Right ventricle myocardium inferior (tissue), 1 donor: ENCODE measurements at regions not wholly inside any gene's neighbourhood (a gene's known extent, or its start where the extent isn't known, plus 50 kb on each side); places are given as distances from the start of the nearest gene placed in this dataset.
"Not testable (repeated sequence)": the region's sequence is repeated elsewhere in the genome, so short reads cannot be mapped to it uniquely, and the experiment has no call there.

ENCODE experiments used
- ATAC-seq: fragments of 200-7000 bp; cut with Tn5 transposase; one replicate; pipeline ENCODE4 v1.9.1; 2020; ENCODE audit warnings: mild to moderate bottlenecking, moderate library complexity
- DNase-seq: peaks from one replicate; pipeline ENCODE4 v3.0.0; 2021; ENCODE audit errors: missing footprints
- intact Hi-C: fragments of 100-400 bp; cut with DNase I; formaldehyde crosslinking; loops from one replicate; pipeline ENCODE4 v1.11.0; 2022
- donor health status: DM: no; HTN: yes; CAD: no; lungs with severe emphysema.

- DNase-seq (no peak), ATAC-seq (no peak)
Observed at GRCh38 chr12:97075934-97076630, 169.0 kb downstream of the NEDD1 start.

GRCh38 chr12:97076912-97077311, 169.9 kb downstream of the NEDD1 start:
- ATAC-seq, intact Hi-C loops, DNase-seq: not testable (repeated sequence)

More at GRCh38 chr12:97075934-97076630, 169.0 kb downstream of the NEDD1 start:
- intact Hi-C loops, result no loop called here

- no peak for DNase-seq
- ATAC-seq, result no peak
- intact Hi-C loops, result no loop called here
Observed at GRCh38 chr12:97082029-97082428, 175.0 kb downstream of the NEDD1 start.

GRCh38 chr12:97093187-97093683, 186.2 kb downstream of the NEDD1 start:
- intact Hi-C loops, result no loop called here
- DNase-seq, result no peak
- ATAC-seq, result no peak

- DNase-seq, result no peak
- intact Hi-C loops, result no loop called here
- peak; percentile 23 for ATAC-seq
Observed at GRCh38 chr12:97097734-97098133, 190.7 kb downstream of the NEDD1 start.

- no peak for DNase-seq
- no peak for ATAC-seq
- intact Hi-C loops, result no loop called here
Observed at GRCh38 chr12:97109441-97109840, 202.4 kb downstream of the NEDD1 start.

GRCh38 chr12:97112136-97112535, 205.1 kb downstream of the NEDD1 start:
- ATAC-seq (no peak), DNase-seq (no peak)
- intact Hi-C loops, result no loop called here

- DNase-seq, result no peak
- ATAC-seq, result no peak
- intact Hi-C loops, result no loop called here
Observed at GRCh38 chr12:97118796-97119375, 211.8 kb downstream of the NEDD1 start.

- intact Hi-C loops, result no loop called here
- no peak for DNase-seq
- ATAC-seq, result no peak
Observed at GRCh38 chr12:97127061-97127460, 220.0 kb downstream of the NEDD1 start.

- no peak for DNase-seq
- intact Hi-C loops, result no loop called here
- ATAC-seq, result no peak
Observed at GRCh38 chr12:97131220-97131981, 224.3 kb downstream of the NEDD1 start.

- ATAC-seq (no peak), DNase-seq (no peak)
- intact Hi-C loops, result no loop called here
Observed at GRCh38 chr12:97132270-97132669, 225.2 kb downstream of the NEDD1 start.

GRCh38 chr12:97134495-97134894, 227.4 kb downstream of the NEDD1 start:
- intact Hi-C loops, result no loop called here
- no peak for ATAC-seq
- no peak for DNase-seq

GRCh38 chr12:97140355-97140754, 233.3 kb downstream of the NEDD1 start:
- intact Hi-C loops, result no loop called here
- no peak for DNase-seq
- no peak for ATAC-seq

GRCh38 chr12:97142737-97143410, 235.8 kb downstream of the NEDD1 start:
- no peak for ATAC-seq
- intact Hi-C loops, result no loop called here

GRCh38 chr12:97148941-97149559, 242.0 kb downstream of the NEDD1 start:
- intact Hi-C loops, result loop anchor here (5.0 kb wide), 1 partner anchor 1248 kb away; no protein-coding TSS in a partner anchor
- ATAC-seq, result no peak
- DNase-seq, result peak; percentile 55

More at GRCh38 chr12:97142737-97143410, 235.8 kb downstream of the NEDD1 start:
- DNase-seq, result no peak

- DNase-seq (no peak), ATAC-seq (no peak)
- intact Hi-C loops, result no loop called here
Observed at GRCh38 chr12:97151481-97151880, 244.4 kb downstream of the NEDD1 start.

- ATAC-seq (no peak), DNase-seq (no peak)
- intact Hi-C loops, result no loop called here
Observed at GRCh38 chr12:97159377-97159776, 252.3 kb downstream of the NEDD1 start.

- intact Hi-C loops, result no loop called here
- ATAC-seq (no peak), DNase-seq (no peak)
Observed at GRCh38 chr12:97160277-97160676, 253.2 kb downstream of the NEDD1 start.

GRCh38 chr12:97162173-97162572, 255.1 kb downstream of the NEDD1 start:
- ATAC-seq (no peak), DNase-seq (no peak)
- intact Hi-C loops, result no loop called here
